ENCODE measurements at regions not wholly inside any gene's neighbourhood (a gene's known extent, or its start where the extent isn't known, plus 50 kb on each side); places are given as distances from the start of the nearest gene placed in this dataset.

DNA sequence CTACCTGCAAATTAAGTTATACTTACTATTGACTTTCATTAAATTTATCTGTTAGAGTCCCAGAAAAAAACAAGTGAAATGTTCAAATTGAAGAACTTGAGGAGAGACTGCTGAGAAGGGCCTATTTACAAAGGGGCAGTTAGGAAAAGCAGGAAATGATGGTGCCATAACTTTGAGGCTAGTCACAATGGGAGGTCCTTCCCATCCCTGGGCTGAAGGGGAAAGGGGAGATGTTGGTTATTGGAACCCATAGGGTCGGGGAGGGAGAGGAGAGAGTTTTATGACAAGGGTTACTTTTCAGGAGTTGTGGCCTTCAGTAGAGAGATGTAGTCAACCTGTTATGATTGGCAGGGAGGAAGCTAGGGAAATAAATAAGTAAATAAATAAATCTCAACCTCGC lies 169.1 kb downstream of the DMRT2 start:
- no peak overlapping the region for H3K27ac Mint-ChIP-seq (ENCODE audit: unreplicated experiment)
- H3K9me3 Mint-ChIP-seq (ENCODE audit: low read depth), result peaks cover 6% of the 10 kb centered on the region
- no peaks in the 10 kb centered on the region for H3K36me3 Mint-ChIP-seq (ENCODE audit: low read depth)

DNA sequence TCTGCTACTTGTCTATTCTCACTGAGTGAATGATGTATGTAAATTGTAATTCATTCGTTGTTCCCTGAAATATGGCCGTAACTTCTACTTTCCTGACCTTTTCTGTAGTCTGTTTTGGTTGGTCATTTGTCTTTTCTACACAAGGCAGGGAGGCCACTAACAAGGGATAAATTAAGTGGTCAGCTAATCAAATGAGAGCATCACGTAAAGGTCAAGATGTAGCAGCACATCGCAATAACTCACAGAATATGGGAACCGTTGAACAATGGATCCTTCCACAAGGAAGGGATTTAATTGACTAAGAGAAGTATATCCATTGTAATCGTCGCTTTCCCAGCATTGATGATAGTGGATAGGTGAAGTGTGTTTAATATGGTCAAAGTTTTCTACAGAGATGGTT lies 171.1 kb downstream of the DMRT2 start:
- H3K4me1 Mint-ChIP-seq (ENCODE audit: low read depth), result no peaks in the 10 kb centered on the region
- H3K27me3 Mint-ChIP-seq (ENCODE audit: low read depth), result no peaks in the 10 kb centered on the region
- H3K36me3 Mint-ChIP-seq (ENCODE audit: low read depth), result no peaks in the 10 kb centered on the region
- no peak overlapping the region for H3K4me3 Mint-ChIP-seq (ENCODE audit: unreplicated experiment)
- H3K9me3 Mint-ChIP-seq (ENCODE audit: low read depth), result peaks cover 6% of the 10 kb centered on the region
- no peak for TF ChIP-seq CTCF (IDR thresholded peaks at IDR 0.05)
- H3K27ac Mint-ChIP-seq (ENCODE audit: unreplicated experiment), result no peak overlapping the region
- DNase-seq (ENCODE audit: low spot score), result no peak

More for the DNA sequence above, 169.1 kb downstream of the DMRT2 start:
- H3K4me1 Mint-ChIP-seq (ENCODE audit: low read depth), result no peaks in the 10 kb centered on the region
- no peaks in the 10 kb centered on the region for H3K27me3 Mint-ChIP-seq (ENCODE audit: low read depth)
- no peak for TF ChIP-seq CTCF (IDR thresholded peaks at IDR 0.05)
- no peak for DNase-seq (ENCODE audit: low spot score)
- no peak overlapping the region for H3K4me3 Mint-ChIP-seq (ENCODE audit: unreplicated experiment)

GRCh38 chr9:1222511-1222910 lies 172.4 kb downstream of the DMRT2 start:
- TF ChIP-seq CTCF (IDR thresholded peaks at IDR 0.05), result no peak
- Mint-ChIP-seq H3K27me3 (ENCODE audit: low read depth) (no peaks in the 10 kb centered on the region), H3K36me3 (ENCODE audit: low read depth) (no peaks in the 10 kb centered on the region), H3K27ac (ENCODE audit: unreplicated experiment) (no peak overlapping the region), H3K9me3 (ENCODE audit: low read depth) (peaks cover 6% of the 10 kb centered on the region), H3K4me1 (ENCODE audit: low read depth) (no peaks in the 10 kb centered on the region), H3K4me3 (ENCODE audit: unreplicated experiment) (no peak overlapping the region)
- DNase-seq (ENCODE audit: low spot score), result no peak

DNA sequence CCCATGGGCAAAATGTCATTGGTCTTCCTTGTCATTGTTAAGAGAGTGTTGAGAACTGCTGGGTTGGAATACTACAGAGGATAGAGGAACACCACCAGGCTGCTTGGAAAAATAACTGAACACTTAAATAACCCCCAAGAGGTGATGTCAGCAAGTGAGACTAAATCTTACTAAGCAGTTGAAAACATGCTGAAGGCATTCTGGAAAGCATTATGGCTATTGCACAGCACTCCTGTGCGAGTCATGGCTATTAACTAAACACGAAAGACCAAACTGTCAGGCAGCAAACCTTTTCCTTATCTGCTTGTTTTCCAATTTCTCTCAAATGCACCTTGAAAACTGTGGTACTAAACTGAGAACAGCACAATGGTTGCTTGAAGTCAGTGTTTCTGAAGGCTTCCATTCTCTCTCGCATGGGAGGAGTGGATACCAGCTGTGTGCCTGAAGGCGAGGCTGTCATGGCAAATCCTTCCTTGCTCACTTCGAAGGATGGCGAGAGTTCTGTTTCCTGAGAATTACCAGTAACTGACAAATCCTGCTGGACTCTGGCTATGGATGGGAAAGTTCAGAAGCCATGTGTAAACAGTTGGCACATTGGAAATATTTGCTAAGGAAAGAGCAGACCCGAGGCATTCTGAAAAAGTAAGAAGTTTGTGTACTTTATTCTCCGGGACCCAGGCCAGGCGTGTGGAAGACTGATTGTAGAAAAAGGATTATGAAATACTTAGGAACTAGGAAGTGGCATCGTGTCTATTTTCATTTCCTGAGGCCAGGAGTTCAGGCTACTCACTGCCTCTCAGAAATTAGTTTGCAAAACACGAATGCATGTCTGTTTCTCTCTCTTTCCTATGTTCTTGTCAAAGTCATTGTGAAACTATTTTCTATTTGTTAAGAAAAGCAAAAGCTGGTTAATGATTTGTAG lies 182.1 kb downstream of the DMRT2 start:
- peaks cover 20% of the 10 kb centered on the region for H3K4me1 Mint-ChIP-seq (ENCODE audit: low read depth)
- no peaks in the 10 kb centered on the region for H3K27me3 Mint-ChIP-seq (ENCODE audit: low read depth)
- DNase-seq (ENCODE audit: low spot score), result no peak
- H3K36me3 Mint-ChIP-seq (ENCODE audit: low read depth), result no peaks in the 10 kb centered on the region
- H3K27ac Mint-ChIP-seq (ENCODE audit: unreplicated experiment), result peak overlapping the region; percentile 14
- peaks cover 3% of the 10 kb centered on the region for H3K9me3 Mint-ChIP-seq (ENCODE audit: low read depth)
- no peak for TF ChIP-seq CTCF (IDR thresholded peaks at IDR 0.05)
- no peak overlapping the region for H3K4me3 Mint-ChIP-seq (ENCODE audit: unreplicated experiment)

DNA sequence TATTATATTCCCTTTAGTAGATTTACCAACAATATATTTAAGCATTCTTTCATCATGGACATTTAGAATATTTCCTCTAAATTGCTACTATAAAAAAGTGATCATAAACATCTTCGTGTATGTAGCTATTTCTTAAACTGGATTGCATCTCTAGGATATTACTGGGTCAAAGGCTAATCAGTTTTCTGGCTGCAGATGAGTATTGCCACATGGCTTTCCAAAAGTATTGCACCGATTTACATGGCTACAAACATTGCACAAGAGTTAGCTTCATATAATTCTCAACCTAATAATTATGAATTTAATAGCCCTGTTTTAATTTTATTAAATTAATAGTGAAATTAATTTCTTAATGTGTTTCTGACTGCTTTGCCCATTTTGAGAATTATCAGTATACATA lies 183.4 kb downstream of the DMRT2 start:
- Mint-ChIP-seq H3K4me3 (ENCODE audit: unreplicated experiment) (no peak overlapping the region), H3K36me3 (ENCODE audit: low read depth) (no peaks in the 10 kb centered on the region), H3K9me3 (ENCODE audit: low read depth) (peaks cover 3% of the 10 kb centered on the region), H3K4me1 (ENCODE audit: low read depth) (peaks cover 20% of the 10 kb centered on the region), H3K27ac (ENCODE audit: unreplicated experiment) (no peak overlapping the region), H3K27me3 (ENCODE audit: low read depth) (no peaks in the 10 kb centered on the region)
- DNase-seq (ENCODE audit: low spot score), result no peak
- no peak for TF ChIP-seq CTCF (IDR thresholded peaks at IDR 0.05)
